Central memory CD4-positive, alpha-beta T cell (primary cell): ENCODE measurements at regions not wholly inside any gene's neighbourhood (a gene's known extent, or its start where the extent isn't known, plus 50 kb on each side); places are given as distances from the start of the nearest gene placed in this dataset.
"Not testable (repeated sequence)": the region's sequence is repeated elsewhere in the genome, so short reads cannot be mapped to it uniquely, and the experiment has no call there.

Source experiments
- DNase-seq: peaks from one replicate; pipeline ENCODE4 v3.0.0; 2022

- no peak for DNase-seq
These were observed 87.7 kb downstream of the UTP18 start for GRCh38 chr17:51347851-51348584.

GRCh38 chr17:51351080-51351479 lies 90.7 kb downstream of the UTP18 start:
- DNase-seq, result no peak

- no peak for DNase-seq
These were observed 91.5 kb downstream of the UTP18 start for GRCh38 chr17:51351890-51352289.

GRCh38 chr17:51352798-51353197 lies 92.5 kb downstream of the UTP18 start:
- no peak for DNase-seq

GRCh38 chr17:51353296-51353695 lies 93.0 kb downstream of the UTP18 start:
- no peak for DNase-seq

- no peak for DNase-seq
These were observed 94.6 kb downstream of the UTP18 start for GRCh38 chr17:51354936-51355335.

- DNase-seq, result no peak
These were observed 95.4 kb downstream of the UTP18 start for GRCh38 chr17:51355441-51356410.

- DNase-seq, result no peak
These were observed 98.7 kb downstream of the UTP18 start for GRCh38 chr17:51359055-51359454.

GRCh38 chr17:51362811-51363585 lies 102.7 kb downstream of the UTP18 start:
- DNase-seq, result no peak

GRCh38 chr17:51365090-51365489 lies 104.7 kb downstream of the UTP18 start:
- DNase-seq, result no peak

- no peak for DNase-seq
These were observed 106.5 kb downstream of the UTP18 start for GRCh38 chr17:51366866-51367265.

- not testable (repeated sequence) for DNase-seq
These were observed 107.5 kb downstream of the UTP18 start for GRCh38 chr17:51367836-51368235.

- DNase-seq, result peak; percentile 45
These were observed 111.4 kb downstream of the UTP18 start for GRCh38 chr17:51371732-51372151.

- peak; percentile 5 for DNase-seq
These were observed 112.1 kb downstream of the UTP18 start for GRCh38 chr17:51372345-51373004.

- no peak for DNase-seq
These were observed 113.3 kb downstream of the UTP18 start for GRCh38 chr17:51373489-51374152.

- DNase-seq, result no peak
These were observed 113.9 kb downstream of the UTP18 start for GRCh38 chr17:51374209-51374608.

- DNase-seq, result no peak
These were observed 115.4 kb downstream of the UTP18 start for GRCh38 chr17:51375771-51376170.

- no peak for DNase-seq
These were observed 116.4 kb downstream of the UTP18 start for GRCh38 chr17:51376739-51377138.

- no peak for DNase-seq
These were observed 120.9 kb downstream of the UTP18 start for GRCh38 chr17:51381262-51381661.

GRCh38 chr17:51385208-51385607 lies 124.9 kb downstream of the UTP18 start:
- no peak for DNase-seq

GRCh38 chr17:51387582-51387981 lies 127.2 kb downstream of the UTP18 start:
- no peak for DNase-seq

GRCh38 chr17:51387986-51388385 lies 127.6 kb downstream of the UTP18 start:
- no peak for DNase-seq
